ENCODE measurements at regions not wholly inside any gene's neighbourhood (a gene's known extent, or its start where the extent isn't known, plus 50 kb on each side); places are given as distances from the start of the nearest gene placed in this dataset.

DNA sequence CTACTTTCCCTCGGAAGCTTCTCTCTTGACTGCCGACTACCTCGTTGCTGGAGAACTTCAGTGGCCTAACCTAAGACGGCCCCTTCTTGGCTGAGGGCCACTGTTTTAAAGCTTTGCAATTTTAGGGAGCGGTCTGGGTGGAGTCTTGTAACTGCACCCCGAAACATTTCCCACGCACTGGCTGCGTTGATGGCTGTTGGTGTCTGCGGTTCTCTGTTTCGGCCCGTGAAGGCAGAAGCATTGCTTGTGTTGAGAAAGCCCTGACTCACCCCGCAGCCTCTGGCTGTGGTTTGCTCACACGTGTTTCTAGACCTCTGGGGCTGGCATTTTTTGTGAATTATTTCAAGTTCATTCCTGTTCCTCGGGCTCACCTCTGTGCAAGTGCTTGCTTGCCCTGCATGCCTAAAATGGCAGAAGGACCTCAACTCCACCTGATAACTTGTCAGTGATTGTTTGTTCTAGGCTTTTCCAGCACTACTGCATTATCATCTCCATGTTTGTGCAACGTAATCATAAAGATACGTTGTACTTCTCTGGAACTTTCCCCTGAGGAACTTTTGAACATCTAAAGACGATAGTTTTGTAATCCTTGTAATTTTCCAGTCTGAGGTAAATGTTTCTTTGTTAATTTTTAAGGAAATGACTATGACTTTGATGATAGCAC, 94.2 kb upstream of the DLX2 start:
- TF ChIP-seq, protein P1, sequence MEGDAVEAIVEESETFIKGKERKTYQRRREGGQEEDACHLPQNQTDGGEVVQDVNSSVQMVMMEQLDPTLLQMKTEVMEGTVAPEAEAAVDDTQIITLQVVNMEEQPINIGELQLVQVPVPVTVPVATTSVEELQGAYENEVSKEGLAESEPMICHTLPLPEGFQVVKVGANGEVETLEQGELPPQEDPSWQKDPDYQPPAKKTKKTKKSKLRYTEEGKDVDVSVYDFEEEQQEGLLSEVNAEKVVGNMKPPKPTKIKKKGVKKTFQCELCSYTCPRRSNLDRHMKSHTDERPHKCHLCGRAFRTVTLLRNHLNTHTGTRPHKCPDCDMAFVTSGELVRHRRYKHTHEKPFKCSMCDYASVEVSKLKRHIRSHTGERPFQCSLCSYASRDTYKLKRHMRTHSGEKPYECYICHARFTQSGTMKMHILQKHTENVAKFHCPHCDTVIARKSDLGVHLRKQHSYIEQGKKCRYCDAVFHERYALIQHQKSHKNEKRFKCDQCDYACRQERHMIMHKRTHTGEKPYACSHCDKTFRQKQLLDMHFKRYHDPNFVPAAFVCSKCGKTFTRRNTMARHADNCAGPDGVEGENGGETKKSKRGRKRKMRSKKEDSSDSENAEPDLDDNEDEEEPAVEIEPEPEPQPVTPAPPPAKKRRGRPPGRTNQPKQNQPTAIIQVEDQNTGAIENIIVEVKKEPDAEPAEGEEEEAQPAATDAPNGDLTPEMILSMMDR (conservative IDR thresholded peaks at IDR 0.05; ENCODE audit: low read depth, low read length): no peak
- TF ChIP-seq EZH2 (IDR thresholded peaks at IDR 0.05; ENCODE audit: borderline replicate concordance, low read depth, low read length, poor library complexity, severe bottlenecking): no peak
